Endodermal cell (in vitro differentiated cells): ENCODE measurements at regions not wholly inside any gene's neighbourhood (a gene's known extent, or its start where the extent isn't known, plus 50 kb on each side); places are given as distances from the start of the nearest gene placed in this dataset.
A peak's percentile ranks its signal among the peaks of the same experiment; 100 is the strongest.

Experiments used
- DNase-seq: peaks from one replicate; pipeline ENCODE4 v3.0.0-alpha.2; 2017
- H3K27ac ChIP-seq: 2 replicates; pipeline ENCODE4 v1.5.1; 2013; ENCODE audit warnings: mild to moderate bottlenecking, low read depth, low read length, moderate library complexity
- H3K27me3 ChIP-seq: 2 replicates; pipeline ENCODE4 v1.6.1; 2013; ENCODE audit warnings: mild to moderate bottlenecking, low read length, moderate library complexity; ENCODE audit not compliant: insufficient read depth, control insufficient read depth, poor library complexity, severe bottlenecking
- H3K36me3 ChIP-seq: 2 replicates; pipeline ENCODE4 v1.7.0; 2013; ENCODE audit warnings: mild to moderate bottlenecking, low read length, moderate library complexity; ENCODE audit not compliant: control insufficient read depth, insufficient read depth
- H3K4me1 ChIP-seq: one replicate; pipeline ENCODE4 v1.7.0; 2013; ENCODE audit warnings: low read length; ENCODE audit not compliant: control insufficient read depth, insufficient read depth
- H3K4me3 ChIP-seq: 2 replicates; pipeline ENCODE4 v1.5.1; 2013; ENCODE audit warnings: mild to moderate bottlenecking, low read length, moderate library complexity
- H3K9ac ChIP-seq: 2 replicates; pipeline ENCODE4 v1.6.1; 2013; ENCODE audit warnings: mild to moderate bottlenecking, low read length, moderate library complexity; ENCODE audit not compliant: poor library complexity, severe bottlenecking; ENCODE audit errors: extremely low read depth
- H3K9me3 ChIP-seq: 2 replicates; pipeline ENCODE4 v1.6.1; 2013; ENCODE audit warnings: mild to moderate bottlenecking, low read length, moderate library complexity; ENCODE audit not compliant: control insufficient read depth
- H3K27ac Mint-ChIP-seq: 2 replicates; pipeline ENCODE4 v1.8.0; 2020; ENCODE audit warnings: mixed read lengths
- H3K27me3 Mint-ChIP-seq: 2 replicates; pipeline ENCODE4 v1.8.0; 2021; ENCODE audit warnings: mild to moderate bottlenecking, mixed read lengths; ENCODE audit not compliant: insufficient read depth
- H3K36me3 Mint-ChIP-seq: 2 replicates; pipeline ENCODE4 v1.8.0; 2020; ENCODE audit warnings: low read depth, mixed read lengths
- H3K4me1 Mint-ChIP-seq: 2 replicates; pipeline ENCODE4 v1.8.0; 2020; ENCODE audit warnings: mixed read lengths
- H3K4me3 Mint-ChIP-seq: 2 replicates; pipeline ENCODE4 v1.8.0; 2020; ENCODE audit warnings: mild to moderate bottlenecking, moderate library complexity, mixed read lengths
- H3K9me3 Mint-ChIP-seq: 2 replicates; pipeline ENCODE4 v1.8.0; 2020; ENCODE audit warnings: mild to moderate bottlenecking, mixed read lengths
- CTCF ChIP-seq: fragments of 200-600 bp; sonication (generic); conservative IDR thresholded peaks from 2 replicates; pipeline ENCODE4 v1.5.0; 2021; ENCODE audit warnings: antibody characterized with exemption, mild to moderate bottlenecking
- WGBS, 2 experiments: methylation state at CpG; one replicate each; pipeline versions ENCODE4 v1.1.5 to v1.1.7; 2013; ENCODE audit warnings: missing lambda C conversion rate in 2 of 2, mixed read lengths in 1 of 2; ENCODE audit not compliant: insufficient coverage in 1 of 2, insufficient read length in 1 of 2; 5-methylcytosine and 5-hydroxymethylcytosine counted together

GRCh38 chr12:107400686-107401447 lies 284.7 kb upstream of the PWP1 start:
- no peak overlapping the region for H3K27ac Mint-ChIP-seq
- no peaks in the 10 kb centered on the region for H3K9me3 Mint-ChIP-seq
- 85 to 95% methylated on average over 6 to 14 of the region's 14 CpGs for WGBS, 2 experiments
- Histone ChIP-seq H3K27ac (peak overlapping the region; percentile 10), H3K4me1 (no peaks in the 10 kb centered on the region), H3K9ac (no peak overlapping the region), H3K27me3 (no peaks in the 10 kb centered on the region), H3K36me3 (no peaks in the 10 kb centered on the region), H3K4me3 (no peak overlapping the region), H3K9me3 (no peaks in the 10 kb centered on the region)
- no peak for DNase-seq
- no peak for TF ChIP-seq CTCF
- H3K36me3 Mint-ChIP-seq: no peaks in the 10 kb centered on the region
- no peak overlapping the region for H3K4me3 Mint-ChIP-seq
- peaks cover 12% of the 10 kb centered on the region for H3K4me1 Mint-ChIP-seq
- no peaks in the 10 kb centered on the region for H3K27me3 Mint-ChIP-seq

GRCh38 chr12:107402041-107403022 lies 283.3 kb upstream of the PWP1 start:
- Mint-ChIP-seq H3K4me3 (no peak overlapping the region), H3K27me3 (peaks cover 2% of the 10 kb centered on the region), H3K4me1 (peaks cover 3% of the 10 kb centered on the region), H3K9me3 (no peaks in the 10 kb centered on the region), H3K27ac (no peak overlapping the region), H3K36me3 (no peaks in the 10 kb centered on the region)
- H3K27me3 ChIP-seq: no peaks in the 10 kb centered on the region
- H3K36me3 ChIP-seq: no peaks in the 10 kb centered on the region
- no peaks in the 10 kb centered on the region for H3K4me1 ChIP-seq
- no peak overlapping the region for H3K27ac ChIP-seq
- TF ChIP-seq CTCF: peak; percentile 89
- peak; percentile 97 for DNase-seq
- WGBS, 2 experiments: 60 to 61% methylated on average over 4 to 5 of the region's 5 CpGs
- no peak overlapping the region for H3K4me3 ChIP-seq
- no peak overlapping the region for H3K9ac ChIP-seq
- H3K9me3 ChIP-seq: no peaks in the 10 kb centered on the region

GRCh38 chr12:107404981-107405380 lies 280.6 kb upstream of the PWP1 start:
- Histone ChIP-seq H3K9me3 (no peaks in the 10 kb centered on the region), H3K4me3 (no peak overlapping the region), H3K36me3 (no peaks in the 10 kb centered on the region), H3K9ac (no peak overlapping the region), H3K27ac (no peak overlapping the region), H3K4me1 (no peaks in the 10 kb centered on the region), H3K27me3 (no peaks in the 10 kb centered on the region)
- peak; percentile 86 for TF ChIP-seq CTCF
- no peaks in the 10 kb centered on the region for H3K36me3 Mint-ChIP-seq
- peaks cover 2% of the 10 kb centered on the region for H3K27me3 Mint-ChIP-seq
- no peak overlapping the region for H3K27ac Mint-ChIP-seq
- H3K4me3 Mint-ChIP-seq: no peak overlapping the region
- no peaks in the 10 kb centered on the region for H3K9me3 Mint-ChIP-seq
- H3K4me1 Mint-ChIP-seq: no peaks in the 10 kb centered on the region
- WGBS, 2 experiments: 56 to 61% methylated on average over 4 of the region's 4 CpGs
- DNase-seq: peak; percentile 84
